Skeletal muscle tissue (tissue), 3 donors: ENCODE measurements at regions not wholly inside any gene's neighbourhood (a gene's known extent, or its start where the extent isn't known, plus 50 kb on each side); places are given as distances from the start of the nearest gene placed in this dataset.
"Not testable (repeated sequence)": the region's sequence is repeated elsewhere in the genome, so short reads cannot be mapped to it uniquely, and the experiment has no call there.

Experiments used
- H3K27ac ChIP-seq: one replicate; pipeline ENCODE4 v1.7.0; 2013; ENCODE audit warnings: mild to moderate bottlenecking, low read depth, low read length, inconsistent platforms
- H3K27me3 ChIP-seq, 3 donors: one replicate each; pipeline ENCODE4 v1.7.0; 2013; ENCODE audit warnings: low read length in 3 of 3; ENCODE audit not compliant: control insufficient read depth in 3 of 3, insufficient read depth in 3 of 3
- H3K36me3 ChIP-seq, 3 donors: one replicate each; pipeline ENCODE4 v1.7.0; 2013; ENCODE audit warnings: low read length in 3 of 3; ENCODE audit not compliant: control insufficient read depth in 3 of 3, insufficient read depth in 3 of 3
- H3K4me1 ChIP-seq, 3 donors: one replicate each; pipeline ENCODE4 v1.7.0; 2013; ENCODE audit warnings: low read length in 3 of 3, mild to moderate bottlenecking in 3 of 3; ENCODE audit not compliant: control insufficient read depth in 3 of 3, insufficient read depth in 3 of 3
- H3K4me3 ChIP-seq, 3 donors: one replicate each; pipeline ENCODE4 v1.7.0; 2013; ENCODE audit warnings: low read length in 3 of 3
- H3K9ac ChIP-seq, 3 donors: one replicate each; pipeline ENCODE4 v1.7.0; 2013; ENCODE audit warnings: low read length in 3 of 3, mild to moderate bottlenecking in 3 of 3, moderate library complexity in 2 of 3, low read depth in 1 of 3
- H3K9me3 ChIP-seq, 3 donors: one replicate each; pipeline ENCODE4 v1.7.0; 2013; ENCODE audit warnings: low read length in 3 of 3; ENCODE audit not compliant: control insufficient read depth in 3 of 3
- donor health status: Osteomylitis.

GRCh38 chr9:3750321-3750720 lies 224.5 kb upstream of the RFX3 start:
- Histone ChIP-seq H3K27ac (no peak overlapping the region), H3K9me3 (no peaks in the 10 kb centered on the region)

GRCh38 chr9:3746296-3747275 lies 220.8 kb upstream of the RFX3 start:
- no peak overlapping the region for H3K4me3 ChIP-seq
- no peak overlapping the region for H3K27ac ChIP-seq
- H3K9ac ChIP-seq = no peak overlapping the region
- no peaks in the 10 kb centered on the region for H3K27me3 ChIP-seq
- H3K36me3 ChIP-seq = no peaks in the 10 kb centered on the region
- H3K4me1 ChIP-seq = no peaks in the 10 kb centered on the region
- no peaks in the 10 kb centered on the region for H3K9me3 ChIP-seq

More at GRCh38 chr9:3750321-3750720, 224.5 kb upstream of the RFX3 start:
- H3K27me3 ChIP-seq = no peaks in the 10 kb centered on the region
- no peaks in the 10 kb centered on the region for H3K36me3 ChIP-seq
- H3K4me1 ChIP-seq = no peaks in the 10 kb centered on the region
- H3K4me3 ChIP-seq = no peak overlapping the region
- H3K9ac ChIP-seq = no peak overlapping the region

- H3K27ac ChIP-seq = no peak overlapping the region
- H3K9me3 ChIP-seq = no peaks in the 10 kb centered on the region
- no peaks in the 10 kb centered on the region for H3K27me3 ChIP-seq
- no peak overlapping the region for H3K4me3 ChIP-seq
- H3K4me1 ChIP-seq = no peaks in the 10 kb centered on the region
- H3K9ac ChIP-seq = no peak overlapping the region
- no peaks in the 10 kb centered on the region for H3K36me3 ChIP-seq
Observed at GRCh38 chr9:3743901-3744413, 218.2 kb upstream of the RFX3 start.

- no peak overlapping the region for H3K27ac ChIP-seq
- no peaks in the 10 kb centered on the region for H3K36me3 ChIP-seq
- H3K27me3 ChIP-seq = no peaks in the 10 kb centered on the region
- no peaks in the 10 kb centered on the region for H3K4me1 ChIP-seq
- H3K9me3 ChIP-seq = no peaks in the 10 kb centered on the region
- H3K4me3 ChIP-seq = no peak overlapping the region
- H3K9ac ChIP-seq = no peak overlapping the region
Observed at GRCh38 chr9:3742586-3742985, 216.8 kb upstream of the RFX3 start.

- H3K4me3 ChIP-seq = no peak overlapping the region
- no peaks in the 10 kb centered on the region for H3K27me3 ChIP-seq
- H3K36me3 ChIP-seq = no peaks in the 10 kb centered on the region
- no peaks in the 10 kb centered on the region for H3K4me1 ChIP-seq
- H3K27ac ChIP-seq = no peak overlapping the region
- H3K9me3 ChIP-seq = no peaks in the 10 kb centered on the region
- H3K9ac ChIP-seq = no peak overlapping the region
Observed at GRCh38 chr9:3741729-3742128, 215.9 kb upstream of the RFX3 start.

- no peak overlapping the region for H3K9ac ChIP-seq
- H3K36me3 ChIP-seq = no peaks in the 10 kb centered on the region
- no peaks in the 10 kb centered on the region for H3K9me3 ChIP-seq
- no peaks in the 10 kb centered on the region for H3K27me3 ChIP-seq
- no peak overlapping the region for H3K4me3 ChIP-seq
- no peaks in the 10 kb centered on the region for H3K4me1 ChIP-seq
- H3K27ac ChIP-seq = no peak overlapping the region
Observed at GRCh38 chr9:3740690-3741419, 215.1 kb upstream of the RFX3 start.

- Histone ChIP-seq H3K4me1 (peaks cover 0 to 3% (median 0%) of the 10 kb centered on the region in 3 donors), H3K27ac (no peak overlapping the region), H3K27me3 (no peaks in the 10 kb centered on the region), H3K9ac (no peak overlapping the region), H3K36me3 (no peaks in the 10 kb centered on the region), H3K9me3 (no peaks in the 10 kb centered on the region), H3K4me3 (no peak overlapping the region)
Observed at GRCh38 chr9:3736161-3736560, 210.4 kb upstream of the RFX3 start.

GRCh38 chr9:3735251-3735650 lies 209.4 kb upstream of the RFX3 start:
- no peaks in the 10 kb centered on the region for H3K9me3 ChIP-seq
- H3K9ac ChIP-seq = no peak overlapping the region
- H3K4me1 ChIP-seq = peaks cover 0 to 3% (median 0%) of the 10 kb centered on the region in 3 donors
- H3K36me3 ChIP-seq = no peaks in the 10 kb centered on the region
- no peak overlapping the region for H3K27ac ChIP-seq
- H3K4me3 ChIP-seq = no peak overlapping the region
- H3K27me3 ChIP-seq = no peaks in the 10 kb centered on the region

GRCh38 chr9:3733527-3734262 lies 207.9 kb upstream of the RFX3 start:
- not testable (repeated sequence) for H3K9me3 ChIP-seq, H3K4me1 ChIP-seq, H3K4me3 ChIP-seq, H3K9ac ChIP-seq, H3K27ac ChIP-seq, H3K36me3 ChIP-seq, H3K27me3 ChIP-seq
